ENCODE measurements at regions not wholly inside any gene's neighbourhood (a gene's known extent, or its start where the extent isn't known, plus 50 kb on each side); places are given as distances from the start of the nearest gene placed in this dataset.

DNA sequence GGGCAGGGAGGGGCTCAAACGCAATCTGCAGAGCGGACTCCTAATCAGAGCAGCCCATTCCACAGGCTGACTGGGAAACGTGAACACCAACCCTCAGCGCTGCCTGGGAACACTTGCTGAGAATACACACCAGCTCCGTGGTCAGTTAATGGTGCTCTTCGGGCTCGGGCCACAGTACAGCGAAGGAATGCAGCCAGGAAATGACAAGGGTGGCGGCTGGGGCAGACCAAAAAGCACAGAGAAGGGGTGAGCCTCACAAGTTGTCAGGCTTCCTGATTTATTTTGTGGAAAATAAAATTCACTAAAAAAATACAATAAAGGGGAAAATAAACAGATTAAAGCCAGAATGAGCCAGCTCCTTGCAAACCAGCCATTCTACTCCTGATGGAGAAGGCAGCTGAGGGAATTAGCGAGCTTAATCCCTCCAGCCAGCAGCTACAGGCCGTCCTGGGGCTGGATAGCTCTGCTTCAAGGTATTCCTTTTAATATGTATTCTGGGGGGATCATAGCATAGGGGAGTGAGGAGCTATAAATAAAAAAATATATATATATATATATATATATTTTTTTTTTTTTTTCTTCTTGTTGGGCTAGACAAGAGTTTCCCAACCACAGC is 165.5 kb upstream of the NTM start:
- no peak for TF ChIP-seq ZFP30 (CRISPR knock-in tag; IDR thresholded peaks at IDR 0.05)
- no peak for TF ChIP-seq ZC3H10 (CRISPR knock-in tag; IDR thresholded peaks at IDR 0.05)
- TF ChIP-seq, protein P1, sequence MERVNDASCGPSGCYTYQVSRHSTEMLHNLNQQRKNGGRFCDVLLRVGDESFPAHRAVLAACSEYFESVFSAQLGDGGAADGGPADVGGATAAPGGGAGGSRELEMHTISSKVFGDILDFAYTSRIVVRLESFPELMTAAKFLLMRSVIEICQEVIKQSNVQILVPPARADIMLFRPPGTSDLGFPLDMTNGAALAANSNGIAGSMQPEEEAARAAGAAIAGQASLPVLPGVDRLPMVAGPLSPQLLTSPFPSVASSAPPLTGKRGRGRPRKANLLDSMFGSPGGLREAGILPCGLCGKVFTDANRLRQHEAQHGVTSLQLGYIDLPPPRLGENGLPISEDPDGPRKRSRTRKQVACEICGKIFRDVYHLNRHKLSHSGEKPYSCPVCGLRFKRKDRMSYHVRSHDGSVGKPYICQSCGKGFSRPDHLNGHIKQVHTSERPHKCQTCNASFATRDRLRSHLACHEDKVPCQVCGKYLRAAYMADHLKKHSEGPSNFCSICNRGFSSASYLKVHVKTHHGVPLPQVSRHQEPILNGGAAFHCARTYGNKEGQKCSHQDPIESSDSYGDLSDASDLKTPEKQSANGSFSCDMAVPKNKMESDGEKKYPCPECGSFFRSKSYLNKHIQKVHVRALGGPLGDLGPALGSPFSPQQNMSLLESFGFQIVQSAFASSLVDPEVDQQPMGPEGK (CRISPR knock-in tag; IDR thresholded peaks at IDR 0.05; ENCODE audit: borderline replicate concordance): no peak
- TF ChIP-seq TCF4 (CRISPR knock-in tag; IDR thresholded peaks at IDR 0.05; ENCODE audit: borderline replicate concordance): no peak
- TF ChIP-seq ESRRG (CRISPR knock-in tag; IDR thresholded peaks at IDR 0.05): no peak
- TF ChIP-seq, protein P2, sequence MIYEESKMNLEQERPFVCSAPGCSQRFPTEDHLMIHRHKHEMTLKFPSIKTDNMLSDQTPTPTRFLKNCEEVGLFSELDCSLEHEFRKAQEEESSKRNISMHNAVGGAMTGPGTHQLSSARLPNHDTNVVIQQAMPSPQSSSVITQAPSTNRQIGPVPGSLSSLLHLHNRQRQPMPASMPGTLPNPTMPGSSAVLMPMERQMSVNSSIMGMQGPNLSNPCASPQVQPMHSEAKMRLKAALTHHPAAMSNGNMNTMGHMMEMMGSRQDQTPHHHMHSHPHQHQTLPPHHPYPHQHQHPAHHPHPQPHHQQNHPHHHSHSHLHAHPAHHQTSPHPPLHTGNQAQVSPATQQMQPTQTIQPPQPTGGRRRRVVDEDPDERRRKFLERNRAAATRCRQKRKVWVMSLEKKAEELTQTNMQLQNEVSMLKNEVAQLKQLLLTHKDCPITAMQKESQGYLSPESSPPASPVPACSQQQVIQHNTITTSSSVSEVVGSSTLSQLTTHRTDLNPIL (CRISPR knock-in tag; IDR thresholded peaks at IDR 0.05; ENCODE audit: low read depth): no peak

All from SK-N-SH treated with all-trans-retinoic acid at 6 μM for 48 hours (cell line).